ENCODE measurements at regions not wholly inside any gene's neighbourhood (a gene's known extent, or its start where the extent isn't known, plus 50 kb on each side); places are given as distances from the start of the nearest gene placed in this dataset.

- no peak for DNase-seq
Measured at GRCh38 chr14:62168564-62169155, 406.4 kb downstream of the SNAPC1 start.

- DNase-seq, result peak in 1 of 5 donors; percentile 20
Measured at GRCh38 chr14:62179367-62180018, 417.3 kb downstream of the SNAPC1 start.

- DNase-seq, result no peak
Measured at GRCh38 chr14:62181591-62181990, 419.4 kb downstream of the SNAPC1 start.

GRCh38 chr14:62185078-62185477, 422.9 kb downstream of the SNAPC1 start:
- DNase-seq, result no peak

GRCh38 chr14:62187265-62187664, 425.0 kb downstream of the SNAPC1 start:
- no peak for DNase-seq

GRCh38 chr14:62189698-62190097, 427.5 kb downstream of the SNAPC1 start:
- no peak for DNase-seq

- DNase-seq, result no peak
Measured at GRCh38 chr14:62206456-62206855, 444.2 kb downstream of the SNAPC1 start.

GRCh38 chr14:62209287-62209899, 447.2 kb downstream of the SNAPC1 start:
- no peak for DNase-seq

- DNase-seq, result no peak
Measured at GRCh38 chr14:62213516-62213915, 451.3 kb downstream of the SNAPC1 start.

- DNase-seq, result no peak
Measured at GRCh38 chr14:62216121-62216520, 453.9 kb downstream of the SNAPC1 start.

GRCh38 chr14:62234849-62235248, 472.6 kb downstream of the SNAPC1 start:
- no peak for DNase-seq

- DNase-seq, result no peak
Measured at GRCh38 chr14:62244221-62244620, 482.0 kb downstream of the SNAPC1 start.

GRCh38 chr14:62247266-62247665, 485.0 kb downstream of the SNAPC1 start:
- no peak for DNase-seq

- DNase-seq, result no peak
Measured at GRCh38 chr14:62251237-62251636, 489.0 kb downstream of the SNAPC1 start.

- DNase-seq, result no peak
Measured at GRCh38 chr14:62253171-62253570, 491.0 kb downstream of the SNAPC1 start.

GRCh38 chr14:62253911-62254310, 491.7 kb downstream of the SNAPC1 start:
- DNase-seq, result no peak

- DNase-seq, result no peak
Measured at GRCh38 chr14:62269204-62269603, 507.0 kb downstream of the SNAPC1 start.

- DNase-seq, result no peak
Measured at GRCh38 chr14:62270236-62270635, 508.0 kb downstream of the SNAPC1 start.

GRCh38 chr14:62280366-62280765, 518.1 kb downstream of the SNAPC1 start:
- DNase-seq, result no peak

- no peak for DNase-seq
Measured at GRCh38 chr14:62283837-62284236, 521.6 kb downstream of the SNAPC1 start.

- DNase-seq, result no peak
Measured at GRCh38 chr14:62289471-62289870, 527.3 kb downstream of the SNAPC1 start.

GRCh38 chr14:62301080-62301479, 538.9 kb downstream of the SNAPC1 start:
- DNase-seq, result no peak

- no peak for DNase-seq
Measured at GRCh38 chr14:62301911-62302310, 539.7 kb downstream of the SNAPC1 start.

- no peak for DNase-seq
Measured at GRCh38 chr14:62303437-62303836, 541.2 kb downstream of the SNAPC1 start.

Data from T-helper 1 cell (primary cell).